ENCODE measurements at regions not wholly inside any gene's neighbourhood (a gene's known extent, or its start where the extent isn't known, plus 50 kb on each side); places are given as distances from the start of the nearest gene placed in this dataset.
A peak's percentile ranks its signal among the peaks of the same experiment; 100 is the strongest.

DNA sequence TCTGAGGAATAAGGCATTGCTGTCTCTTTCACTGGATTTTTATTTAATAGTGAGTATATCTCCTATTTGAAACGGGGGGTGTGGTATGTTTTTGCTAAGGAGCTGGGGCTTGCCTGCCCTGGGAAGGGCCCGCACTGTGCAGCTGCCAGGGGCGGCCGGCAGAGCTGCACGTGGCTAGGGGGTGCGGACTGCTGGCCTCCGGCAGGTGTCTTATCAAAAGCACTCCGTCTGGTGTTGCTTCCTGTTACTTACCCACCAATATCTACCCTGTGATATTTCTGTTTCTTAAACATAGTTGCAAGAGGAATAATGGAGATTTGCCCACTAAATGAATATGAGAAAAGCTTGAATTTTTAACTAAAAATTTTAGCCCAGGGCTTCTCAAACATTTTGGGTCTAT, 232.0 kb downstream of the IRX1 start:
- no peak for DNase-seq

DNA sequence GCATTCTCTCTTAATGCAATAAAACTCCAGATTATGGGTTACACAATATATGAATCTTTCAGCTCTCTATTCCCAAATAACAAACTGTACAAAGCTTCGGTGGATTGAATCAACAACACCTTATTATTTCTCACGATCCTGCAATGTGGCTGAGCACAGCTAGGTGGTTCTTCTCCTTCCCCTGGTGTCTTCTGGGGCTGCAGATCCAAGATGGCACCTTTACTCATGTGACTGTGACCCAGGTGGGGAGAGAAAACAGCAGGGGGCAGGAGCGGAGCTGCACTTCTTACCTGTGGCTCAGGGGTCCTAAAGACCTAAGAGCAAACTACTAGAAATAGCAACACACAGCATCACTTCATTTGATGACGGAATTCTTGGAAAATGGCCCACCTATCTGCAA, 233.1 kb downstream of the IRX1 start:
- no peak for DNase-seq

DNA sequence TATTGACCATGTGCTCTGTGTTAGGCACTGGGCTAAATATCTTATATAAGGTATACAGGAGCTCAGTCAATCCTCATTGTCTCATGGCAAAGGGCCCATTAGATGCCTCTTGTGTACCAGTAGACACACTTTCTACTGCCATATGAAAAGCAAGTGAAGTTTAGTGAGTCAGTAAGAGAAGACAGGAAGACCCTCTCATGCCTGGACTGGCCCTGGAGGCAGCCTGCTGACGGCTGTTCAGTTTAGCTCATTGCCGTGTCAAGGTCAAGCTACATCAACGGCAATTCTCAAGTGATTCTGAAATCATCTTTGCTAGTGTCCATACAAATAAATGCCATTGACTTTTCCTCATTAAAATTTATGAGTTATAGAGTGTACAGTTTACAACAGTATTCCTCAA, 237.9 kb downstream of the IRX1 start:
- DNase-seq: no peak

DNA sequence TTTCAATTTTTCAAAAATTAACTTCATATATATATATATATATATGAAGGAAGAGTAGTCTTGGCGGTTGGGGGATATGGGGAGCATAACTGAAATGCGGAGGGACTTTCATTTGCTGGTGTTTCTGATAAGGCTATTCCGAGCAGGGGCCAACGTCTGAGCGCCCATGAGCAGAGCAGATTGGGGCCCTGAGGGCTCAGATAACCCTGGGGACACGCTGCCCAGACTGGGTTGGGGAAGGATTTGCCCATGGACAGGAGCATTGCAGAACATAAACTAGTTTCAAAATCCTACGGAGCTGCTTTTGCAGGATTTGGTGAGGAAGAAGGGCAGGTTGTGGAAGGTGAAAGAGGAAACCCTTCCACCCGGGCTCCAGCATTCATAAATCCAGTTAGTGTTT, 240.2 kb downstream of the IRX1 start:
- DNase-seq: no peak

DNA sequence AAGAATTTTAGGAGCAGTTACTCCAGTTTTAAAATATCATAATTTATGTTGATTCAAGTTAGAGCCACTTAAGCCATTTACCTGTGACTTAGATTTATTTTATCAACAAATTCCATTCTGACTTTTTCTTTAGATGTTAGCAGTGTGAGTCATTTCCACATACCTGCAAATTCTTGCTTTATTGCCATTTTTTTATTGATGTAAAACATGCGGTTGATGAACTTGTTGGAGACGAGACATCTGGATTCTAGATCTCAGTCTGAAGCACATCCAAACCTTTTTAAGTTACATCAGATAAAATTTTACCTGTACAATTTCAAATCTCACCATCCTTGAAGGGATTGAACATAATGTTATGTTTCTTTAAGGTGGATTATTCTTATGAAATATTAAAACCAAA, 240.9 kb downstream of the IRX1 start:
- DNase-seq: no peak

DNA sequence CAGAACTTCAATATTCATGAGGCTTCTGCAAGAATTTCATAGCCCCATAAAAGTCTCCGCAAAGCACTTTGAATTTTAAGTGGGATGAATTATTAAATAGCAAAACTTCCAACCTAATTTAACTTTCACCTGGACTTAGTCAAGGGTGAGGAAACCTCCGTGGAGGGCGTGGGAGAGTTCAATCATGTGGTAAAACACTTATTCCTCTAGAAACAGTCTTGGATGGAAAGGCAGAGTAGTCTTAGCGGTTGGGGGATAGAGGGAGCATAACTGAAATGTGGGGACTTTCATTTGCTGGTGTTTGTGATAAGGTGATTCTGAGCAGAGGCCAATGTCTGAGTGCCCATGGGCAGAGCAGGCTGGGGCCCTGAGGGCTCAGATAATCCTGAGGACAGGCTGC, 241.9 kb downstream of the IRX1 start:
- DNase-seq: no peak

DNA sequence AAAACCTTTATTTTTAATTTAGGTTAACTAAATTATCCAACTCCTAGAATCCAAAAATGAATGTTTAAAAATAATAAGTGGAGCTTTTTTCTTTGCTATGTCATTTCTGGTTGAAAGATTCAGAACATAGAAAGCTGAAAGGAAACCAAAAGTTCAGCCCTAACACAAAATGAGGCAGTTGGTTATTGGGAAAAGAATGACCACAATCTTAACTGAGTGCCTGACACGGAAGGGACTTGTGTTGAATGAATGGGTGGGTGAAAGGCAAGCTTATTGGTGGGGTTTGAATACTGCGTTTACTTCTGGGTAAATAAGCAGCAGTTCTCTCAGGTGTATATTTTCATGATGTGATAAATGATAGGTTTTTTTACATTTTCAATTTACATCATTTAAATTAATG, 243.5 kb downstream of the IRX1 start:
- no peak for DNase-seq

DNA sequence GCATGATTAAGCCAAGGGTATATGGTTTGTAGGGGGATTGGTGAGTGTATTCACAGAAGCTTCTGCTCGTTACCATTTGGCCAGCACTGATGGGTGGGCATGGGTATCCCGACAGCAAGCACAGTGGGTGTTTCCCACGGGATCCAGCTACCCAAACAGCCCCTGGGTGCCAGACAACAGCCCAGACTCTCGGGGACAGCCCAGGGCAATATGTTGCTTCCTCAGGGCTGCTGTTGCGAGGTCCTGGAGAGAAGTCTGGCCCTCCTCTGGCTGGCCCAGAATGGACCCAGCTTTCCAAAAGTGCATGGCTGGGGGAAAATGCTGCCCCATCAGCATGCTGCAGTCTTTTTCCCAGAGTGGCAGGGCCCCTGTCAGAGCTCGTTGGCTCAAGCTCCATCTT, 247.0 kb downstream of the IRX1 start:
- no peak for DNase-seq

DNA sequence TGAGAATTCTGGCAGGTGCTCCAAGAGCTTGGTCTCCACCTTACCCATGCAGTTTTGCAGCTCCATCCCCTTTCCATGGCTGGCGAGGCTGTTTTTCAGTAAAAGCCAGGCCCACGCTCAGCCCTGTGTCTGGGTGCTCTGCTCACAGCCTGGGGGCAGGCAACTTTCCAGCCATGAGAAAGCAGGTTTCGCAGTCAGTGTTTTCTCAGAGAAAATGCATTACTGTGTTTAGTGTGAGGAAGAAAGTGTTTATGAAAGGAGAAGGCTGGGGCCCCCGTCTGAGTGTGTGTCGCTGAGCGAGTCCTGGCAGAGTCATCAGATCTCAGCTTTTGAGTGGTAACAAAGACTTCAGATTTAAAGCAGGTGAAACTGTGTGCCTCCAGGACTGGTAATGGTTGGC, 248.1 kb downstream of the IRX1 start:
- no peak for DNase-seq

DNA sequence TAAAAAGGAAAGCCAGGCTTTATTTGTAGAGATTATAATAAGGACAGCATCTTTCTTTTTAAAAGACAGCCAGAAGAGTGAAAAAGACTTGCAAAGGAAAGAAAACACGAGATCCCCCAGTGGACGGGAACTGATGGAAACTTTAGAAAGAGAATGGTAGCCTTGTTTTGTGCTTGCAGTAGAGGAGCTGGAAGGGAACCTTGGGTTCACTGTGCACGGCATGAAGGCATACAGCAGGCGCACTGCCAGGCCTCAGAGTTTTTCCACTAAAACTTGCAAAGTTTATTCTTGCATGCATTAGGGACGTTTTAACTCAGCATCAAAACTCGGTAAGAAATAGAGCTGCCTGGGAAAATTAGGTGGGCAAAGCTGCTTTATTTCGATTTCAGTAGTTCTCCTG, 248.6 kb downstream of the IRX1 start:
- DNase-seq: no peak

DNA sequence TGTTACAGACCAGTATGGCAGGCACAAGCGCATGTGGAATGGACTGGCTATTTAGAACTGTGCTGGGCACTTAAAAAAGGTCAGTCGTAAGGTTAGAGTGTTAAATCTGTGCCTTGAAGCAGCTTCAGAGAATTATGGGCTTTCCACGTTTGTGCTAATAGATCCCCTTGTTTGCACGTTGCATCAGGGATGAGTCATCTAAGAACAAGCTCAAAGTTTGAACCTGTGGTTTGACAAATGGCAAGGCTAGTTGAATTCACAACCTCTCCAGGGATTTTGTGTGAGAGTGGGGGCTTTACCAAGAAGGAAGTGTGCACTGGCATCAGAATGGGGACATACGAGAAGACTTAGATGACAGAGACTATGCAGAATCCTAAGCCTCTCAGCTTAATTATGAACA, 249.6 kb downstream of the IRX1 start:
- peak; percentile 39 for DNase-seq

DNA sequence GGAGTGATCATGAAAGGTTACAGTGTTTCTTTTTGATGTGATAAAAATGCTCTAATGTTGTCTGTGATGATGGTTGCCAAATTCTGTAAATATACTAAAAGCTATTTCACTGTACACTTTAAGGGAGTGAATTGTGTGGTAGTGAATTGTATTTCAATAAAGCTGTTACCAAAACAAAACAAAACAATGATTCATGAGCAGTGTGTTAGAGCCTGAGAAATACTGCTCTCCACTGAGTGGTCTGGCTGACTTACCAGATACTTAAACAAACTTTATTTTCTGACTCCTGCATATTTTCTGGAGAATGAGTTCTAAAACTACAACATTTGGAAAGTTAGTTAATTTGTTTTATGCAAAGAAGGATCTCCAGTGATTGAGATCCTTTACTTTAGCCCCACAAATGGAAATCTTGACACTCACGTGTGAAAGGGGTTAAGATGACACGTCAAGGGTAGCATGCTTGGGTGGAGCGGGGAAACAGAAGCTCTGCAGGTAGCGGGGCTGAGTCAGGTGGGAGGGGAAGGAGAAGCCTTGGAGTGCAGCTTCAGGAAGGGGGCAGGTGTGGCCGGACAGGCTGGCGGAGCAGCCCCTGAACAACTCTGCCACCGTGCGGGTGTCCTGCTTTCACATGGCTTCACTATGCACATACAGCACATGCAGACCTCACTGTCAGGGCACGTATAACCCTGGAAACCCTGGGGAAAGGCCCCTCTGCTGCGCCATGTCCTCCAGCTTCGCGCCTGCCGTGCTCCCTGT, 256.7 kb downstream of the IRX1 start:
- DNase-seq: no peak

DNA sequence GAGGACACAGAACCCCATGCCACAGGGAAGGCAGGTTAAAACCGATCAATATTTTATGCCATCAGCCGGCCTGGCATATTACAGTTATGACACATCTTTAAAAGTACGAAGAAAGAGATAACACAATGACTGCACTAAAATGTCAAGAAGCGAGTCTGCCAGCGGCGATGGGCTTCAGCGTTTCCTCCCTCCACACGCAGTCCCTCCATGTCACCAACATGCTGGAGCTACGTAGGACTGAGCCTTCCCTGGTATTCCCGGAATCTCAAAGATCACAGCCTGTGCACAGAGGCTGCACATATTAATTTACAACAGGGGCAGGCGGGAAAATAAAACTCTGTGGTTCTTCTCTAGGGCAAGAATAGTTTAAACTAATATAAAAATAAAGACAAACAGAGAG, 257.7 kb downstream of the IRX1 start:
- peak; percentile 3 for DNase-seq

DNA sequence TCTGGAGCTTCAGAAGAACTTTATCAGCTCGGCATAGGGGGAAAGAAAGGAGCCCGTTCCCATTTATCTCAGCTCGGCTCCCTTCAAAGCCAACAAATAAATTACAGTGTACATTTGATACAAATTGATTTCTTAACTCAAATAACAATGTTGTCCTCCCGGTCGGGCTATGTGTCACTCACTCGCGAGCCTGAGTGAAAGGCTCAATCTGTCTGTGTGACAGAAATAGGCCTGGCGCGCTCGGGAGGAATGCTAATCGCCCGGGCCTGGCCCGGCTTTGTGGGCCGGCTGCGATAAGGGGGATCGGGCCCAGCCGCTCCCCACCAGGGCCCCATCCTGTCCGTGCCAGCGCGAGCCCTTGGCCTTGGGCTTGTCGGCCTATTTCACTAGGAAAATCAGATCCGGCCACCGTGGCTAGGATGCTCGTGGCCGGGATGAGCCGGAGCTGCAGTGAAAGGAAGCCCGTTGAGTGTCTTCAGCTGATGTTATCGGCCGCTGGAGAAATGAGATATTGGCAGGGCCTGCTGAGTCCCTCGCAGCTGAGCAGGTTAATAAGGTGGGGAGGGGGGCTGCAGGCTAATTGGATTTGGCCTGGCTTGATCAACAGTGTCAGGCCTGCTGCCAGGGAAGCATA, 258.7 kb downstream of the IRX1 start:
- no peak for DNase-seq

DNA sequence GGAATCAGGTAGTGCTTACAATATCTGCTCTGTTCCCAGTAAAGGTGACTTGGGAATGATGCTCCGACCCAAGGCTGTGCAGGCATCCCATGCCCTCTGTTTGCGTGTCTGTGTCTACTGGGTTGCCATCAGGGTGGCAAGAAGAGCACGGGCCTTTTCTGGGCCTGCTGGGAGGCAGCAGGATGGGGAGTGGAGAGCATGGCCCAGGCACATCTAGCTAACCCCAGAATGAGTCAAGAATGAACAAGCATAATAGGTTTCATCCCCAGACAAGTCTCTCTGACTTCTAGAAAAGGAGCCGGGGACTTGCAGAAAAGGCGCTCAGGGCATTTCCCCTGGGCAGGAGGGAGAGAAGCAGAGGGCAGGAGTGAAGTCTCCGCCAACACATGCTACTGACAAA, 260.4 kb downstream of the IRX1 start:
- DNase-seq: no peak

DNA sequence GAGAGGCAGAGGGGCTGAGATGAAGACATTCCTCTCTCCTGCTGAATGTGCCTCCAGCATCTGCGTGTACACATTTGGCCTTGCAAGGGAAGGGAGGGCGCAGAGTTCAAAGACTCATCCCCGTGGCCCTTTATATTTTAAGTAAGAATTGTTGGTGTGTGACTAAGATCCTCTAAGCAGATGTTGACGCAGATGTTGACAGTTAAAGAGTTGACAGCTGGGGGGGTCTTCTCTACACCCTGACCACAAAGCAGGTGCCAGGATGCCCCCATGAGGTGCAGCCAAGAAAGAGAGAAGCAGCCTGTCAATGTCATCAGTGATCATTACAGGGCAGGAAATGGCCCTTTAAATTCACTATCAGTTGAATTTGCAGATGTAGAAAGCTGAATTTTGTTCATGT, 262.9 kb downstream of the IRX1 start:
- peak; percentile 2 for DNase-seq

DNA sequence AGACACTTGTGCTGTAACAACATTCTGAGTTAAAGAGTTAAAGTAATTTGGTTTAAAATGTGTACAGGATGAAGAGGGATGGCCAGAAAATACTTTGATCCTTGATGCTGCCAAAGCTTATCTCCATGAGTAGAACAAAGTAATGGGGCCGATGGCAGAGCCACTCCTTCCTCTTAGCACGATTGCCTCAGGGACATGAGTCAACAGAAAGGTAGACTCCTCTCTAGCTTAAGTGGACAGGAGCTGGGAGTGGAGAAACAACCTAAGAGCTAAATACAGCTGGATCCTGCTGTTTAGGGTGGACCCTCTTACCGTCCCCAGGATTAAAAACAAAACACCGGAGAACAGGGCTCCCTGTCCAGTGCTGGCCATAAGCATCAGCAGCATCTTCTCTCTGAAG, 267.3 kb downstream of the IRX1 start:
- DNase-seq: no peak

DNA sequence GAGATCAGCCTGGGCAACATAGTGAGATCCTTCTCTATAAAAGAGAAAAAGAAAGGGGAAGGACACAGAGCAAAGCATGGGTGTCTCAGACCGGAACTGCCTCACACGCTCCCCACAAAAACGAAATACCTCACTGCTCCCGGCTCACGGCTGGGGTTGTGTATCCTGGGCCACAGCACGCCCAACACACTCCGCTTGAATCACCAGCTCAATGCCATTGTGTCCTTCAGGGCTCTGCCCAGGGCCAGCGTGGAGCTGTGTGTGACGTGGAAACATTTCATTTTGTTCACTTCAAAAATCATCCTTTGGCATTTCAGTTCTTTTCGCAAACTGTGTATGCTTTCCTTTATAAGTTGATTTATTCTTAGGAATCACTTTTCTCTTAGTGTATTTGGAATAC, 279.5 kb downstream of the IRX1 start:
- DNase-seq: no peak

DNA sequence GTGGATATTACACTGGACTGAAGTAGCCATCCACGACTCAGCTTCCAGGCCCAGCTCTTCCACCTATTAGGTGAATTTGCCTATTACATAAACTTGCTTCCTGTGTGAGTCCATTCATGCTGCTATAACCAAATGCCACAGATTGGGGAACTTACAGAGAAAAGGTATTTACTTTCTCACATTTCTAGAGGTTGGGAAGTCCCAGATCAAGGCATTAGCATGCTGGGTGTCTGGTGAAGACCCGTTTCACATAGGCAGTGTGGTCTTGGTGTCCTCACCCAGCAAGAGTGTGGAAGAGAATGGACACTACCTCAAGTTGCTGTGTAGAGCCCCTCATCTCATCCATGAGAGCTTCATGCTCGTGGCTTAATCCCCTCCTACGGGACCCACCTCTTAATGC, 282.6 kb downstream of the IRX1 start:
- DNase-seq: no peak

DNA sequence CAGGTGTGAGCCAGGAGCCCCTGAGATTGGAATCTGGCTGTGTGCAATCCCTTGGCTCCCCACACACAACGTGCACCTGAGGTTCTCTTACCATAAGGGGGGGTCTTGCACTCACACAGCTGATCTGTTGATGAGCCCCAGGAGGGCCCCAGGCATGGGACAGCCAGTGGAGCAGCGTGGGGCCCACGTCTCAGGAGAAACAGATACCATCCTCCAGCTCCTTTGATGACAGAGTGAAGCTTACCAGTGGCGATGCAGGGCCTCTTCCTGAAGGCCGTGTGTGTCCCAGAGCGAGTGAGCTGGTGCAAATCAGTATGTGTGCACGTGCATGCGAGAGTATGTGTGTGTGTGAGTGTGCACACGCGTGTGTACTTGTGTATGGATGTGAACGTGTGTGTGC, 287.4 kb downstream of the IRX1 start:
- no peak for DNase-seq

DNA sequence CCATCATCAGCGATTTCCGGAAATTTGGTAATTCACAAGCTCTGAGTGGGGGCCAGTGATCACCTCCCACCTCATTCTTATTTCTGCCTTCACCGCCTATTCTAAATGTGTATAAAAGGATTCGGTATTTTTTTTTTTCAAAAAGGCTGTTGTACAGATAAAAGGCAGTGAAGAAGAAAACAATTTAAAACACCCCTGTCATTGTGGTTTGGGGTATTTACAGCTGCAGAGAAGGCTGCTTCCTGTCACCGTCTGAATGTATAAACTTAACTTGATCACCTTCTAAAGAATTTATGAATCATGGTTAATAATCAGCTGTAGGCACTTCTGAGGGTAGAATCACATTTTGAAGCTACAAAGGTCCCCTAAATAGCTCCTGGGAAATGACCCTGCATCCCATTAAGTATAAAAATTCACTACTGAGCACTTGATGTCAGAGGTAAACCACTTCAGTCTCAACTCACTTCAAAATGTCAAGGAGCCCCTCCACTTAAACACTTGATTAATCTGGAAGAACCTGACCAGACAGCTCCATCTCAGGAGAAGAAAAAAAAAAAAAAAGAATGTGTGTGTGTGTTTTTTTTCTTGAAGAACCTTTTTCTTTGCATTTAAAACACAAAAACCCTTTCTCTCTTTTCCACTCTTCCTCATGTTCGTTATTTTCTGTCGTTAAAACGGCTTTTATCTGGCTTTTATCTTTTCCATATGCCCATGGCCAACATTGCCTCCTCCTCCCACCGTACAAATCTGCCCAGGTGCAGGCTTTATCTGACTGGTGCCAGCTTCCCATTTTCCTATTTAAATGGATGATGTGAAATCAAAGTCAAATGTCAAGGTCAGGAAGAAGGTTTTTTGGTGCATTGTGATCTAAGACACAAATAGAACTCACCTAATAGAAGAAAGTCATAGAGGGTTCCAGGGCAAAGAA, 291.2 kb downstream of the IRX1 start:
- peak; percentile 14 for DNase-seq

DNA sequence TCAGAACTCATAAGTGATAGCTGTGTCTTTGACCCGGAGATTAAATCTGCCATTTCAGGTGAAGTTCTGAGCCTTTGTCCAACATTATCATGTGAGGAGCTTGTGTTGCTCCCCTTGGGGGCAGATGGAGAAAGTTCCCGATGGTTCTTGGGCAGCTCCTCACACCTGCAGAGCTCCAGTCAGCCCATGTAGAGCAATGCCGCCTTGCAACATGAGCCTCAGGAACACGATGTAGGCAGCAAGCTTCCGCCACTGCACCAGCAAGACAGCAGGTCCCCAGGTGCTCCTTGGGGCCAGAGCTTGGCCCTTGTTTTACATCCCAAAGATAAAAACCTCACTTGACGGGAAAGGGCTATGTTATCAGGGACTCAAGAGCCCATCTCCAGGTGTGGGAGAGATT, 292.7 kb downstream of the IRX1 start:
- no peak for DNase-seq

DNA sequence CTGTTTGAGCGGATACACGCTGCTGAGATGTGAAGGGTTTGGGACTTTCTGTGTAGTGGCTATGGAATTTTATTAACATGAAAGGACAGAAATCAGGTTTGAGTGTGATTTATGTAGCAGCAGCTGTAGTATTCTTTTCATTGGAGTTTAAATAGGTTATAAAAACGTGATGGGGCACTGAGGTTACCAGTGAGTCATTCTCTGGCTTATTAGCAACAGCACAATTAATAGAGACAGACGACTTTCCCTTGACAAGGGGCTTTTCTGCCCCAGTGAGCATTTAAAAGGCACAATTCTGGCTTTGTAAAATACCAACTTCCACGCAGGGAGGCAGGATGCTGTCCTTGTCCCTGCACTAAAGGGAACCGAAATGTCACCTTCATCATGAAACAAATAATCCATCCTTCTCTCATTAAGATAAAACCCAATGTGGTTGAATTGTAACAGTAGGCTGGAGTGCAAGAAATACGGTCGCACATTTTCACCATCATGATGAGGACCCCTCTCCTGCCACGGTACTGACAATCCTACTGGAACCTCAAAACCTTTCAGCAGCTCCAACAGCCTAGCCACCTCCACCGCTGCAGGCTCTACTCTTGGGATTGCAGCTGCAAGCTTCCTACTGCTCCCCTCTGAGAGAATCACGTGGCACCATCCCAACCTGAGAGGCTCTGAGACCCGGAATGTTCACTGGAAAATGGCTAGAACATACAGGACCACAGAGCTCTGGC, 293.9 kb downstream of the IRX1 start:
- DNase-seq: no peak
